Endothelial cell of umbilical vein (primary cell): ENCODE measurements at regions not wholly inside any gene's neighbourhood (a gene's known extent, or its start where the extent isn't known, plus 50 kb on each side); places are given as distances from the start of the nearest gene placed in this dataset.

ENCODE experiments used
- BruUV-seq: library from RNA; stranded (reverse); fragments of 400-500 nt; replicated peaks from 2 replicates; lab custom pipeline; 2021; lab: Mats Ljungman, UMichigan
- CTCF ChIA-PET: fragments of 300-600, 350-600 bp; sonication (Branson Sonifier 250); formaldehyde crosslinking; loops from one replicate; lab custom pipeline; 2021; ENCODE audit warnings: antibody characterized with exemption, inconsistent platforms; lab: Charles Lee
- POLR2A ChIA-PET: fragments of 300-600, 350-600 bp; sonication (Branson Sonifier 250); formaldehyde crosslinking; loops from one replicate; lab custom pipeline; 2021; ENCODE audit warnings: antibody characterized with exemption, inconsistent platforms; lab: Charles Lee
- DNase-seq: peaks from one replicate; pipeline ENCODE4 v3.0.0-alpha.2; 2011; ENCODE audit warnings: low read depth, low spot score
- FAIRE-seq: peaks from 2 replicates; lab custom pipeline; 2011; peaks lifted over from hg19 to GRCh38; lab: Jason Lieb, UNC
- H2AFZ ChIP-seq: 2 replicates; pipeline ENCODE4 v1.6.0; 2012; ENCODE audit warnings: low read depth, low read length, control low read depth, inconsistent platforms
- H3K27ac ChIP-seq: 2 replicates; pipeline ENCODE4 v1.5.1; 2011; ENCODE audit warnings: low read depth, mild to moderate bottlenecking, control low read depth, low read length, moderate library complexity; ENCODE audit not compliant: insufficient read depth
- H3K27me3 ChIP-seq, 2 experiments: 2 replicates each; pipeline versions ENCODE4 v1.6.0 to v1.6.1; 2011; ENCODE audit warnings: low read length in 2 of 2, mixed read lengths in 1 of 2; ENCODE audit not compliant: control insufficient read depth in 2 of 2, insufficient read depth in 2 of 2
- H3K36me3 ChIP-seq, 2 experiments: 2 replicates in 1 of 2; 3 replicates in 1 of 2; pipeline ENCODE4 v1.5.1; 2011; ENCODE audit warnings: low read length in 2 of 2, mild to moderate bottlenecking in 1 of 2, moderate library complexity in 1 of 2; ENCODE audit not compliant: control insufficient read depth in 2 of 2, insufficient read depth in 2 of 2; ENCODE audit errors: extremely low read depth in 1 of 2
- H3K4me1 ChIP-seq: 3 replicates; pipeline ENCODE4 v1.5.1; 2011; ENCODE audit warnings: mild to moderate bottlenecking, low read length; ENCODE audit not compliant: control insufficient read depth, insufficient read depth; ENCODE audit errors: extremely low read depth
- H3K4me2 ChIP-seq: 2 replicates; pipeline ENCODE4 v1.6.1; 2011; ENCODE audit warnings: low read length, control low read depth, mixed read lengths; ENCODE audit not compliant: insufficient read depth
- H3K4me3 ChIP-seq, 3 experiments: fragments of 200-600 bp in 1 of 3; sonication (generic), shearing (Covaris generic) in 1 of 3; replicated peaks in 1 of 3; 2 replicates each; pipeline ENCODE4 v1.5.1; 2011 to 2016; ENCODE audit warnings: control low read depth in 3 of 3, low read length in 3 of 3, mild to moderate bottlenecking in 2 of 3, inconsistent platforms in 1 of 3, low read depth in 1 of 3, moderate library complexity in 1 of 3; ENCODE audit not compliant: insufficient read depth in 1 of 3
- H3K79me2 ChIP-seq: 2 replicates; pipeline ENCODE4 v1.6.0; 2012; ENCODE audit warnings: low read length, inconsistent platforms; ENCODE audit not compliant: control insufficient read depth, insufficient read depth
- H3K9ac ChIP-seq: replicated peaks from 2 replicates; pipeline ENCODE3; 2011; ENCODE audit warnings: low read length, control low read depth; ENCODE audit not compliant: insufficient read depth; ENCODE audit errors: extremely low read depth
- H3K9me1 ChIP-seq: replicated peaks from 3 replicates; pipeline ENCODE4 v1.6.0; 2011; ENCODE audit warnings: mild to moderate bottlenecking, low read length; ENCODE audit not compliant: control insufficient read depth, insufficient read depth; ENCODE audit errors: extremely low read depth
- H3K9me3 ChIP-seq: replicated peaks from 2 replicates; pipeline ENCODE4 v1.5.1; 2012; ENCODE audit warnings: low read length, inconsistent platforms; ENCODE audit not compliant: control insufficient read depth, insufficient read depth
- H4K20me1 ChIP-seq: replicated peaks from 2 replicates; pipeline ENCODE3; 2011; ENCODE audit warnings: mild to moderate bottlenecking, low read length; ENCODE audit not compliant: control insufficient read depth, insufficient read depth; ENCODE audit errors: extremely low read depth
- EZH2 ChIP-seq: IDR thresholded peaks from 2 replicates; pipeline ENCODE4 v1.6.1; 2012; ENCODE audit warnings: borderline replicate concordance, low read depth, mild to moderate bottlenecking, moderate library complexity, low read length, inconsistent platforms; ENCODE audit not compliant: severe bottlenecking
- FOS ChIP-seq: IDR thresholded peaks from 2 replicates; pipeline ENCODE4 v1.6.1; 2011; ENCODE audit warnings: mild to moderate bottlenecking, low read length, moderate library complexity, borderline replicate concordance; ENCODE audit not compliant: insufficient read depth
- GATA2 ChIP-seq: IDR thresholded peaks from 2 replicates; pipeline ENCODE4 v1.7.0; 2011; ENCODE audit warnings: low read depth, mild to moderate bottlenecking, moderate library complexity, mixed read lengths, low read length; ENCODE audit not compliant: insufficient read length, insufficient read depth
- JUN ChIP-seq: IDR thresholded peaks from 2 replicates; pipeline ENCODE4 v1.6.1; 2011; ENCODE audit warnings: borderline replicate concordance, low read depth; ENCODE audit not compliant: insufficient read length, insufficient read depth
- MYC ChIP-seq: IDR thresholded peaks from one replicate; pipeline ENCODE4 v1.6.1; 2011; ENCODE audit warnings: mild to moderate bottlenecking, low read depth, low read length
- POLR2A ChIP-seq: IDR thresholded peaks from 2 replicates; pipeline ENCODE4 v1.6.1; 2012; ENCODE audit warnings: low read depth, mild to moderate bottlenecking, control low read depth, low read length
- POLR2AphosphoS5 ChIP-seq: IDR thresholded peaks from 2 replicates; pipeline ENCODE4 v1.6.1; 2012; ENCODE audit warnings: low read depth, mild to moderate bottlenecking, control low read depth, low read length, moderate library complexity; ENCODE audit not compliant: insufficient read depth
- dilution Hi-C: fragments of 300-500 bp; cut with MboI; formaldehyde crosslinking; loops from one replicate; pipeline ENCODE4 v1.15.0; 2019; ENCODE audit warnings: low sequenced_read_pairs; ENCODE audit not compliant: extremely low pct_ligation_motif_present
- intact Hi-C: fragments of 100-400 bp; cut with micrococcal nuclease; formaldehyde crosslinking; loops from one replicate; pipeline ENCODE4 v1.10.0; 2022
- TF ChIP-seq, protein P1 (sequence below), 2 donors: IDR thresholded peaks; 1 replicate in 1 of 2; 2 replicates in 1 of 2; pipeline ENCODE4 v1.5.1; 2011; ENCODE audit warnings: low read length in 2 of 2, mild to moderate bottlenecking in 2 of 2, moderate library complexity in 2 of 2, control low read depth in 1 of 2, inconsistent platforms in 1 of 2, low read depth in 1 of 2; ENCODE audit not compliant: insufficient read depth in 1 of 2; ENCODE audit errors: extremely low read depth in 1 of 2
- TF ChIP-seq, protein P2 (sequence below): IDR thresholded peaks from 2 replicates; pipeline ENCODE4 v1.6.1; 2011; ENCODE audit not compliant: insufficient read depth, insufficient read length

GRCh38 chr21:37967036-37967435, 50.8 kb upstream of the KCNJ6 start:
- H3K9me3 ChIP-seq = no peaks in the 10 kb centered on the region
- H3K27me3 ChIP-seq = peaks cover 0 to 2% of the 10 kb centered on the region in 2 experiments
- DNase-seq (no peak), FAIRE-seq (no peak)
- TF ChIP-seq POLR2A (no peak), FOS (no peak), JUN (no peak), MYC (no peak), POLR2AphosphoS5 (no peak), GATA2 (no peak), EZH2 (no peak)
- TF ChIP-seq, protein P1, sequence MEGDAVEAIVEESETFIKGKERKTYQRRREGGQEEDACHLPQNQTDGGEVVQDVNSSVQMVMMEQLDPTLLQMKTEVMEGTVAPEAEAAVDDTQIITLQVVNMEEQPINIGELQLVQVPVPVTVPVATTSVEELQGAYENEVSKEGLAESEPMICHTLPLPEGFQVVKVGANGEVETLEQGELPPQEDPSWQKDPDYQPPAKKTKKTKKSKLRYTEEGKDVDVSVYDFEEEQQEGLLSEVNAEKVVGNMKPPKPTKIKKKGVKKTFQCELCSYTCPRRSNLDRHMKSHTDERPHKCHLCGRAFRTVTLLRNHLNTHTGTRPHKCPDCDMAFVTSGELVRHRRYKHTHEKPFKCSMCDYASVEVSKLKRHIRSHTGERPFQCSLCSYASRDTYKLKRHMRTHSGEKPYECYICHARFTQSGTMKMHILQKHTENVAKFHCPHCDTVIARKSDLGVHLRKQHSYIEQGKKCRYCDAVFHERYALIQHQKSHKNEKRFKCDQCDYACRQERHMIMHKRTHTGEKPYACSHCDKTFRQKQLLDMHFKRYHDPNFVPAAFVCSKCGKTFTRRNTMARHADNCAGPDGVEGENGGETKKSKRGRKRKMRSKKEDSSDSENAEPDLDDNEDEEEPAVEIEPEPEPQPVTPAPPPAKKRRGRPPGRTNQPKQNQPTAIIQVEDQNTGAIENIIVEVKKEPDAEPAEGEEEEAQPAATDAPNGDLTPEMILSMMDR (IDR thresholded peaks at IDR 0.05; ENCODE audit: extremely low read depth in 1 of 2, insufficient read depth in 1 of 2, low read depth in 1 of 2, low read length in 2 of 2) = no peak
- TF ChIP-seq, protein P2, sequence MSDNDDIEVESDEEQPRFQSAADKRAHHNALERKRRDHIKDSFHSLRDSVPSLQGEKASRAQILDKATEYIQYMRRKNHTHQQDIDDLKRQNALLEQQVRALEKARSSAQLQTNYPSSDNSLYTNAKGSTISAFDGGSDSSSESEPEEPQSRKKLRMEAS = no peak
- no peaks in the 10 kb centered on the region for H3K4me1 ChIP-seq
- ChIA-PET CTCF (no interaction called here), POLR2A (no interaction called here)
- H3K27ac ChIP-seq = no peak overlapping the region
- dilution Hi-C loops (no loop called here), intact Hi-C loops (no loop called here)
- H3K4me2 ChIP-seq = no peak overlapping the region
- no peak overlapping the region for H2AFZ ChIP-seq
- H3K4me3 ChIP-seq = no peak overlapping the region
- no peaks in the 10 kb centered on the region for H4K20me1 ChIP-seq
- BruUV-seq = no TSS peak
- H3K79me2 ChIP-seq = no peaks in the 10 kb centered on the region
- H3K36me3 ChIP-seq = no peaks in the 10 kb centered on the region
- H3K9me1 ChIP-seq = no peaks in the 10 kb centered on the region
- no peak overlapping the region for H3K9ac ChIP-seq
